Umbilical cord (tissue), 1 donor: ENCODE measurements at regions not wholly inside any gene's neighbourhood (a gene's known extent, or its start where the extent isn't known, plus 50 kb on each side); places are given as distances from the start of the nearest gene placed in this dataset.

ENCODE experiments used
- DNase-seq: peaks from one replicate; pipeline ENCODE4 v3.0.0-alpha.2; 2015; ENCODE audit warnings: low spot score

- no peak for DNase-seq
Measured at GRCh38 chr5:166553778-166554177, 1737.7 kb upstream of the WWC1 start.

GRCh38 chr5:166561759-166562158, 1729.7 kb upstream of the WWC1 start:
- DNase-seq: no peak

DNA sequence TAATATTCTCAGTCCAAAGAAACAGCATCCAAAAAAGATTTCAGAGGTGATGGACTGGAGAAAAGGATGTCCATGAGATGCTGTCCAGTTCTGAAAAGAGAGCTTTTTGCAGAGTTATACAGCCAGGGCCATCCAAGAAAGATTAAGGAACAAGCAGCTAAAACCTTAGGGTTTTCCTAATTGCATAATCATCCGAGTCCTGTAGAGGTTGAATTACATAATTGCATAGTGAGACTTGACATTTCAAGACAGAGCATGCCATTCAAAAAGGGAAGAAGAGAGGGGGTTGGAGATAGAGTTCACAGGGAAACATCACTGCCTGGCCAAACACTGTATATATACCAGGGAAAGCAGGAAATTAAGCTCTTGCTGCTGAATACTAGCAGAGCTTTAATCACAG, 1729.2 kb upstream of the WWC1 start:
- DNase-seq: peak; percentile 66

GRCh38 chr5:166566725-166567124, 1724.7 kb upstream of the WWC1 start:
- DNase-seq: no peak

DNA sequence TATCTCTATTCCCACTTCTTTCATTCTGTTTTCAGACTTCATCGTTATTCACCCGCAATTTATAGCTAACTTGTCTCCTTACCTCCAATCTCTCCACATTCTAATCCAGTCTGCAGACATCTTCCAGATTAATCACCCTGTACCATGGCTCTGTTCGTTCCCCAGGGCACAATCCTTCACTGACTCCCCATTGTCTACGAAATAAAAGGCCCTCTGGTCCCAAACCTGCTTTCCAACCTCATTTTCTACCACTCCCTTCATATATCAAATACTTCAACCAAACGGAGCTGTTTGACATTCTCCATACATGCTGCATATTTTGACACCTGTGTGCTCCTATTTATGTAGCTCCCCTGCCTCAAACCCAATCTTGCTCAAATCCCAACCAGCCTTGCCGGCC, 1720.6 kb upstream of the WWC1 start:
- DNase-seq: peak; percentile 73

GRCh38 chr5:166571668-166572067, 1719.8 kb upstream of the WWC1 start:
- no peak for DNase-seq

GRCh38 chr5:166576323-166576722, 1715.1 kb upstream of the WWC1 start:
- no peak for DNase-seq

- peak; percentile 14 for DNase-seq
Measured at GRCh38 chr5:166581826-166582225, 1709.6 kb upstream of the WWC1 start.

DNA sequence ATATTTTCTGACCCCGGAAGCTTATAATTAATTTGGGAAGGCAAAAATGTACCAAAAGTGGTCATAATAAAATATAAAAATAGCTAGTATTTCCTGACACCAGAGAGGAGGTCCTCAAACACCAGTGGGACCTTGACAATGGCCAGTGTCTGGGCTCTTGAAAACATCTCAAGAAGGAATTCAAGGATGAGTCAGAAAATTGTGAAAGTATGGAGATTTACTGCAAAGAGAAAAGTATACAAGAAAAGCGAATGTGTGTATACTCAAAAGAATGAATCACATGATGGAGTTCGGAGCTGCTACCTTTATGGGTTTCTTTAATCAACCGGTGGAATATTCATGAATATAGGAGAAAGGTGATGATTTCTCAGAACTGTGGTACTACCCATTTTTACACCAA, 1709.0 kb upstream of the WWC1 start:
- DNase-seq: no peak

GRCh38 chr5:166594567-166594966, 1696.9 kb upstream of the WWC1 start:
- no peak for DNase-seq

DNA sequence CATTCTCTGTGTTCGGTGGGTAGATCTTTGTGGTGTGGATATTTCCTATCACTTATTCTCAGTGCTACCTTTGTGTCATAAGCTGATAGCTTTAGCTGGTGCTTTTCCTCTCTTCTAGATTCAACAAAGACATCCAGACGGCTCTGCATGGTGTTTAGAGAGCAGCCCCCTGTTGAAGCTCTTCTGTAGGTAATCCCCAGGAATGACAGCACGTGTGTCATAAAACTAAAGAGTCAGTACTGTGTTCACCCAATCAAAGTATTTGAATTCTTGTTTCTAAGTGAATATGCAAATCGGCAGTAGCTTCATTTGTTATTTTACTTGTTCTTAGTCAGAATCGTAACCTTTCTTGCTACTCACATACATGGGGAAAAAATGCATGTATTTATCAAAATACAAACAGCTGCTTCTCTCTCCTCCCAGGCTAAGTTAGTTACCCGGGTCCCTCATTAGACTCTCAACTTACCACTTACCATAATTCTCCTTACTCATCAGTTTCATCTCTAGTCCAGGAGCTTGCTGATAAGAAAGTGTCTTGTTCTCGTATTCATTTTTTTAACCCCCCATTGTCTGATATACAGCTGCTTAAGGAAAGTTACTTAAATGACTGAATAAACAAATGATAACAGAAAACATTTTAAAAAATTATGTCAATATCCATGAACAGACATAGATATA, 1696.0 kb upstream of the WWC1 start:
- peak; percentile 53 for DNase-seq

GRCh38 chr5:166596043-166596442, 1695.4 kb upstream of the WWC1 start:
- no peak for DNase-seq

DNA sequence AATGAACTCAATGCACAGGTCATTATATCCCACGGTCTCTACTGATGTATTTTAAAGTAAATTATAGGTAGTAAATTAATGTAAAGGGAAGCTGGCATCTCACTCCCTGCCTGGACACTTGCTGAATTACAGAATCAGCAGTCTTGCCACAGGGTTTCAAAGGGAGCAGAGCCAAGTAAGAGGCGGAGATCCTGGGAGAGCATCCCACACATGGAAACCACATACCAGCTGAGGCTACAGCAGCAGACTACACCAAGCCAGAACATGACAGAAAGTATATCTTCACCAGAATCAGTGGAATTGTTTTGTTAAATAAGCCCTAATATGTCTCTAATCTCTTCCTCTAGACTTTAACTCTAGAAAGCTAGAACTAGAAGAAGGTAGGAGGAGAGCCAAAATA, 1689.2 kb upstream of the WWC1 start:
- DNase-seq: peak; percentile 20

- no peak for DNase-seq
Measured at GRCh38 chr5:166617507-166617906, 1673.9 kb upstream of the WWC1 start.

GRCh38 chr5:166618526-166618925, 1672.9 kb upstream of the WWC1 start:
- DNase-seq: no peak

GRCh38 chr5:166624573-166624972, 1666.9 kb upstream of the WWC1 start:
- DNase-seq: peak; percentile 8

- DNase-seq: peak; percentile 92
Measured at GRCh38 chr5:166625210-166625865, 1666.1 kb upstream of the WWC1 start.

DNA sequence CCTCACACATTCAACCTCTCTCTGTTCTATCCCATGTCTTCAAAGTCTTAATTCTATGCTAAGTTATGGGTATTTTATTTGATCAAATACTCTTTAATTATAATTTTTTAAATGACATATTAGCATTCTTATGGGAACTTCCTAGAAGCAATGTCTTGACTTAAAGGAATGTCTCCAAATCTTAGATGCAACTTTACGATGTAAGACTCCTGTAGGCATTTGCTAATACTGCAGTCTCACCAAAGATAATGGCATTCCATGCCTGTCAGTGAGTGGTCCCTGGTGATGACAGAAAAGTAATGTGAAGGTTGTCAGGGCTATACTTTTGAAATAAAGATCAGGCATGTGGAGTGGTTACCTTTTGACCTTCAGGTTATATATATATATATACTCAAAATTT, 1654.2 kb upstream of the WWC1 start:
- DNase-seq: no peak

DNA sequence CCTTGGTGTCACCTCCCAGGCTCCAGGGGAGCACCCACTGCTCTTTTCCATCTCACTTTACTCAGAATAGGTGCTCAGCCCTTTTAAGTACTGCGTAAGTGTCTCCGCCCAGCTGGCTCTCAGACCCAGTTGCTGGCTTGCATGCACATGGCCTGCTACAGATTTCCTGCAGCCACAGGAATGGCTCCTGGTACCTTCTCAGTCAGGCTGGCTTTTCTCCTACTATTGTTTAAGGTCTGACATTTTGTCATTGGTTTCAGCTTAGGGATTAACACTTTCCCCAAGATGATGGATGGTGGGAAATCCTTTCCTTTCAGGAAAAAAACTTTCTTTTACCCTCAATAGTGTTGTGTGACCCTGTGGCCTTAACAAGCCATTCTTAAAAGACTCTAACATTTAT, 1652.3 kb upstream of the WWC1 start:
- no peak for DNase-seq

- peak; percentile 59 for DNase-seq
Measured at GRCh38 chr5:166640136-166640535, 1651.3 kb upstream of the WWC1 start.

DNA sequence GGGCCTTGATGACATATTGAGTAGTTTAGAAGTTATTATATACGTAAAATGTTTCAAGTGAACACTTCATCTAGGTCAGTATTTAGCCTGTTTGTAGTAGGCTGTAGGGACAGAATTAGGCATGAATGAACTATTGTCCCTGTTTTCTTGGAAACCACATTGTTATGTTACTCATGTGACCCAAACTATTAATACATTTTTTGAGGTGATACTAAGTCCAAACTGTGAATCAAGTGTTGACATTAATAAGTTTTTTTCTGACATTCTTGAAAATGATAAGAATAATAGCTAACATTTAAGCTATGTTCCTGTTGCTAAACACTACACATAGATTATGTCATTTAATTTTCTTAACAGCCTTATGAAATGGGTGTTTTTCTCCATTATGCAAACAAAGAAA, 1642.7 kb upstream of the WWC1 start:
- no peak for DNase-seq

DNA sequence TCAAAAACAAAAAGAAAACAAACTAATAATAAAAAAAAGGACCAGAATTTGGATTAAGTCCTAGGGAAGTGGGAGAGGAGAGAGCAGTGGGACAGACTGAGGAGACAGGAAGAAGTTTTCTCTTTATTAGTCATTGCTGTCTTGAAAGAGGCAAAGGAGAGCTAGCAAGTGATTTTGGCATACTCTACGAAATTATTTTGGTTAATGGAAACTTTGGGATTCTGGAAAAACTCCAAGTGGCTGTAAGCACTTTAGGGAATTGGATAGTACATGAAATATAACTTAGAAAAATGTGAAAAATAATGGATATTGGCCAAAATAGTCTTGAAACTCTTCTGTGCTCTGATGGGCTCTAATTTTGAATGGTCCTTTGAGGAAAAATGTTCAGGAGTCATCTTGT, 1641.8 kb upstream of the WWC1 start:
- no peak for DNase-seq

- no peak for DNase-seq
Measured at GRCh38 chr5:166651234-166651633, 1640.2 kb upstream of the WWC1 start.

DNA sequence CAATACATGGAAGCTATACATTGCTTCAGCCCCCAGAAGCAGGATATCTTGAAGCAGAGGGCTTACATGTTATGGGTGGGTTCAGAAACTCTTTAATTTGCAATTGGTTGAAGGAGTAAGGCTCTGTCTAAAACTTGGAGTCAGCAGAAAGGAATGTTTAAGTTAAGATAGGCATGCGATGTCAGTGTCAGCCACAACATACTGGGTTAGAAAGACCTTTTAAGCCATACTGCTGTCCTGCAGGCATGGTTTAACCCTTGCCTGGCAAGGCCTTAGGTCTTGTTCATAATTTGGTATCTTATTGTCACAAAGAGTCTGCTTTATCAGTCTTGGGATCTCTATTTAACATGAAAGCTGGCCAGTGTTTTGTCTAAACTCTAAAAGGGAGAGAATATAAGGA, 1619.6 kb upstream of the WWC1 start:
- DNase-seq: peak; percentile 43
